ENCODE measurements at regions not wholly inside any gene's neighbourhood (a gene's known extent, or its start where the extent isn't known, plus 50 kb on each side); places are given as distances from the start of the nearest gene placed in this dataset.

DNA sequence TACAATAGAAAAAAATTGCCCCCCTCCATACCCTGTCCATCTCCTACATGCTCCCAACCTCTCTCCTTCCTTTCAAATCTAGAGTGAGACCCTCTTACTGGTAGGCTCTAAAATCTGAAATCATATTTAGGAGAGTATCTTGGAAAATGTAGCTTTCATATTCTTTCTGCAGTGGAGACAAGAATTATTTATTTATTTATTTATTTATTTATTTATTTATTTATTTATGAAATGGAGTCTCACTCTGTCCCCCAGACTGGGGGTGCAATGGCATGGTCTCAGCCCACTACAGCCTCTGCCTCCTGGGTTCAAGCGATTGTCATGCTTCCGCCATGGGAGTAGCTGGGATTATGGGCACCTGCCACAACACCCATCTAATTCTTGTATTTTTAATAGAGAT, 174.1 kb upstream of the MYO16 start:
- TF ChIP-seq POLR2AphosphoS5 (IDR thresholded peaks at IDR 0.05; ENCODE audit: low read depth, low read length) (no peak), TAF1 (IDR thresholded peaks at IDR 0.05; ENCODE audit: low read depth, low read length) (no peak), POLR2A (IDR thresholded peaks at IDR 0.05; ENCODE audit: low read depth, low read length) (no peak), POU2F2 (IDR thresholded peaks at IDR 0.05; ENCODE audit: low read depth, low read length) (no peak), PAX5 (IDR thresholded peaks at IDR 0.05; ENCODE audit: insufficient read depth, low read length, severe bottlenecking) (no peak)
- no peak for FAIRE-seq
- no peak for DNase-seq (ENCODE audit: insufficient read length, low spot score)

- no peak for TF ChIP-seq PAX5 (IDR thresholded peaks at IDR 0.05; ENCODE audit: insufficient read depth, low read length, severe bottlenecking)
- FAIRE-seq = no peak
- no peak for DNase-seq (ENCODE audit: insufficient read length, low spot score)
Measured at GRCh38 chr13:108460043-108460442, 169.4 kb upstream of the MYO16 start.

GRCh38 chr13:108460746-108461145, 168.7 kb upstream of the MYO16 start:
- no peak for TF ChIP-seq POU2F2 (IDR thresholded peaks at IDR 0.05; ENCODE audit: low read depth, low read length)
- no peak for TF ChIP-seq PAX5 (IDR thresholded peaks at IDR 0.05; ENCODE audit: insufficient read depth, low read length, severe bottlenecking)
- no peak for TF ChIP-seq SPI1 (IDR thresholded peaks at IDR 0.05; ENCODE audit: low read depth, low read length)
- no peak for TF ChIP-seq POLR2A (IDR thresholded peaks at IDR 0.05; ENCODE audit: low read depth, low read length)
- no peak for TF ChIP-seq POLR2AphosphoS5 (IDR thresholded peaks at IDR 0.05; ENCODE audit: low read depth, low read length)
- no peak for TF ChIP-seq TAF1 (IDR thresholded peaks at IDR 0.05; ENCODE audit: low read depth, low read length)
- no peak for DNase-seq (ENCODE audit: insufficient read length, low spot score)
- FAIRE-seq = no peak

- TF ChIP-seq POLR2AphosphoS5 (IDR thresholded peaks at IDR 0.05; ENCODE audit: low read depth, low read length) (no peak), TAF1 (IDR thresholded peaks at IDR 0.05; ENCODE audit: low read depth, low read length) (no peak), POLR2A (IDR thresholded peaks at IDR 0.05; ENCODE audit: low read depth, low read length) (no peak), PAX5 (IDR thresholded peaks at IDR 0.05; ENCODE audit: insufficient read depth, low read length, severe bottlenecking) (no peak), SPI1 (IDR thresholded peaks at IDR 0.05; ENCODE audit: low read depth, low read length) (no peak), POU2F2 (IDR thresholded peaks at IDR 0.05; ENCODE audit: low read depth, low read length) (no peak)
- DNase-seq (ENCODE audit: insufficient read length, low spot score) (no peak), FAIRE-seq (no peak)
Measured at GRCh38 chr13:108463340-108463739, 166.1 kb upstream of the MYO16 start.

DNA sequence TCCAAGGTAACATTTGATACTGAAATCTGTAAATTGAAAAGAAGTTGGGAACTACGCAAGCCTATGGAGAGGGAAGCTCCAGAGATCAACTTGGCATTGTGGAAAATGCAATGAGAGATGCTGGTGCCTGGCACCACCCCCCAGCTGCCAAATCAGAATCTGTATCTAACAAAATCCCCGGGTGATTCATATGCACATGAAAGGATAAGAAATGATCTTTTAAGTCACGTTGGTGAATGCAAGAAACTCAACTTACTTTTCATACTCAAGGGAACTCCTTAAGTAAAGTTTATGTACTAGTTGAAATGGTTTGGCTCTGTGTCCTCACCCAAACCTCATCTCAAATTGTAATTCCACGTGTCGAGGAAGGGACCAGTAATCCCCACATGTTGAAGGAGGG, 158.5 kb upstream of the MYO16 start:
- no peak for DNase-seq (ENCODE audit: insufficient read length, low spot score)
- no peak for TF ChIP-seq POLR2A (IDR thresholded peaks at IDR 0.05; ENCODE audit: low read depth, low read length)
- TF ChIP-seq POLR2AphosphoS5 (IDR thresholded peaks at IDR 0.05; ENCODE audit: low read depth, low read length) = no peak
- TF ChIP-seq POU2F2 (IDR thresholded peaks at IDR 0.05; ENCODE audit: low read depth, low read length) = no peak
- TF ChIP-seq TAF1 (IDR thresholded peaks at IDR 0.05; ENCODE audit: low read depth, low read length) = no peak
- TF ChIP-seq PAX5 (IDR thresholded peaks at IDR 0.05; ENCODE audit: insufficient read depth, low read length, severe bottlenecking) = no peak
- TF ChIP-seq SPI1 (IDR thresholded peaks at IDR 0.05; ENCODE audit: low read depth, low read length) = no peak
- no peak for FAIRE-seq

GRCh38 chr13:108475181-108475580, 154.2 kb upstream of the MYO16 start:
- no peak for DNase-seq (ENCODE audit: insufficient read length, low spot score)
- no peak for FAIRE-seq
- TF ChIP-seq TAF1 (IDR thresholded peaks at IDR 0.05; ENCODE audit: low read depth, low read length) = no peak
- TF ChIP-seq PAX5 (IDR thresholded peaks at IDR 0.05; ENCODE audit: insufficient read depth, low read length, severe bottlenecking) = no peak
- TF ChIP-seq SPI1 (IDR thresholded peaks at IDR 0.05; ENCODE audit: low read depth, low read length) = no peak
- no peak for TF ChIP-seq POU2F2 (IDR thresholded peaks at IDR 0.05; ENCODE audit: low read depth, low read length)
- TF ChIP-seq POLR2AphosphoS5 (IDR thresholded peaks at IDR 0.05; ENCODE audit: low read depth, low read length) = no peak
- no peak for TF ChIP-seq POLR2A (IDR thresholded peaks at IDR 0.05; ENCODE audit: low read depth, low read length)

DNA sequence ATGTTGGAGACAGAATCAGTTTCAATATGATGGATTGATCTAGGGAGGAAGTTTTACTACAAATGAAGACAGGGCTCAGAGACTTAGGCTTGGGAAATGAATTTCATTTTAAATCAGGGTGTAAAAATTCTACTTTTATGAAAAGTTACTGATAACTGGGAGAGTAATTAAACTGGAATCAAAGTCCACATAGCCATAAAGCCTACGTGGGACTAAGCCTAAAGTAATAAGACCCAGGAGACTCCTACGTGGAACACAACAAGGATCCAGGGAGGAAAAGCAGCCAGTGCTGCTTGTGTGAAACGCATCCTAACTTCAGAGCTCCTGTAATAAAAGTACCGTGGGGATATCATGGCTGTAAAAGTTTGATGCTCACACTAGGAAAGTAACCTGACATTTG, 152.0 kb upstream of the MYO16 start:
- FAIRE-seq (no peak), DNase-seq (ENCODE audit: insufficient read length, low spot score) (no peak)
- TF ChIP-seq PAX5 (IDR thresholded peaks at IDR 0.05; ENCODE audit: insufficient read depth, low read length, severe bottlenecking) = no peak
- no peak for TF ChIP-seq POLR2AphosphoS5 (IDR thresholded peaks at IDR 0.05; ENCODE audit: low read depth, low read length)
- no peak for TF ChIP-seq POU2F2 (IDR thresholded peaks at IDR 0.05; ENCODE audit: low read depth, low read length)
- TF ChIP-seq TAF1 (IDR thresholded peaks at IDR 0.05; ENCODE audit: low read depth, low read length) = no peak
- TF ChIP-seq SPI1 (IDR thresholded peaks at IDR 0.05; ENCODE audit: low read depth, low read length) = no peak
- no peak for TF ChIP-seq POLR2A (IDR thresholded peaks at IDR 0.05; ENCODE audit: low read depth, low read length)

- FAIRE-seq = no peak
- no peak for DNase-seq (ENCODE audit: insufficient read length, low spot score)
- TF ChIP-seq POU2F2 (IDR thresholded peaks at IDR 0.05; ENCODE audit: low read depth, low read length) (no peak), POLR2A (IDR thresholded peaks at IDR 0.05; ENCODE audit: low read depth, low read length) (no peak), POLR2AphosphoS5 (IDR thresholded peaks at IDR 0.05; ENCODE audit: low read depth, low read length) (no peak)
Measured at GRCh38 chr13:108478179-108478578, 151.2 kb upstream of the MYO16 start.

DNA sequence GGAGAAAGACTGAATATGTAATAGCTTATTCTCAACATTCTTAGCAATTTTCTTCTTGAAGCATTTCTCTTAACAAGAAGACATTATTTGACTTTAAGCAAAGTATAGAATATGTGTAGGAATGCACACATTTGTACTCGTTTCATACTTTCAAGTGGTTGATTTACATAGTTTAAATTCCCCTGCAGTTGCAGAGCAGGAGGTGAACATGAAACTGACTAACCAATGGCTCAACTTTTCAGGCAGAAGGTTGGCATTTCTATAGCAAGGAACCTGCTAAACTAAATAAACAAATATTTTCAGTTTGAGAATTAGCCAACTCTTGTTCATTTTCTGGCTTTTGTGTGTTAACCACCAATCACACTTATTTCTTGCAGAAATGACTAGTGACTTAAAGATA, 145.4 kb upstream of the MYO16 start:
- no peak for FAIRE-seq
- no peak for DNase-seq (ENCODE audit: insufficient read length, low spot score)
- TF ChIP-seq POLR2AphosphoS5 (IDR thresholded peaks at IDR 0.05; ENCODE audit: low read depth, low read length) (no peak), POLR2A (IDR thresholded peaks at IDR 0.05; ENCODE audit: low read depth, low read length) (no peak), TAF1 (IDR thresholded peaks at IDR 0.05; ENCODE audit: low read depth, low read length) (no peak)

GRCh38 chr13:108486096-108486495, 143.3 kb upstream of the MYO16 start:
- TF ChIP-seq POU2F2 (IDR thresholded peaks at IDR 0.05; ENCODE audit: low read depth, low read length) (no peak), POLR2A (IDR thresholded peaks at IDR 0.05; ENCODE audit: low read depth, low read length) (no peak), POLR2AphosphoS5 (IDR thresholded peaks at IDR 0.05; ENCODE audit: low read depth, low read length) (no peak), SPI1 (IDR thresholded peaks at IDR 0.05; ENCODE audit: low read depth, low read length) (no peak)
- FAIRE-seq = no peak
- no peak for DNase-seq (ENCODE audit: insufficient read length, low spot score)
